ENCODE measurements at regions not wholly inside any gene's neighbourhood (a gene's known extent, or its start where the extent isn't known, plus 50 kb on each side); places are given as distances from the start of the nearest gene placed in this dataset.

- H3K4me3 ChIP-seq (ENCODE audit: low read depth in 1 of 2, low read length in 2 of 2): no peak overlapping the region
- no peaks in the 10 kb centered on the region for H3K27me3 ChIP-seq (ENCODE audit: low read depth, low read length)
- no peaks in the 10 kb centered on the region for H3K4me1 ChIP-seq (ENCODE audit: control insufficient read depth in 1 of 2, insufficient read depth in 2 of 2, low read length in 2 of 2)
- no peaks in the 10 kb centered on the region for H3K36me3 ChIP-seq (ENCODE audit: control insufficient read depth in 1 of 2, insufficient read depth in 2 of 2, low read length in 2 of 2)
- H3K27ac ChIP-seq (ENCODE audit: low read length): no peak overlapping the region
- H3K9me3 ChIP-seq (ENCODE audit: control insufficient read depth in 1 of 2, low read length in 2 of 2): no peaks in the 10 kb centered on the region
These were observed 341.1 kb downstream of the TGFB2 start for GRCh38 chr1:218686258-218686657.

DNA sequence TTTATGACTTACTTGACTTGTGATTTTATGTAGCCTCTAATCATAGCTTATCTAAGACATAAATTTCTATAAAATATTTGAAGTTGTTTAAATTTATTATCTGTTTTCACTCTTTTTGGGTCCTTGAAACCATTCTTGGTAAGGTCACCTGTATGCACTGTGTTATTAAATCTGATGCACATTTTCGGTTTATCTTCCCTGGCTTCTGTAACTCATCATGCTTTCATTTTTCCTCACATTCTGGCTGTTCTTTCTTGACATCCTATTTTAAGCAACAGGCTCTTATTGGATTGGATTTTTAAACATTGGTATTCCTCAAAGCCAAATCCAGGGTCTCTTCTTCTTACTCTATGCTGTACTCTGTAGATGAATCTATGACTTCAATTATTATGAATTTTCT, 341.6 kb downstream of the TGFB2 start:
- no peaks in the 10 kb centered on the region for H3K27me3 ChIP-seq (ENCODE audit: low read depth, low read length)
- no peaks in the 10 kb centered on the region for H3K4me1 ChIP-seq (ENCODE audit: control insufficient read depth in 1 of 2, insufficient read depth in 2 of 2, low read length in 2 of 2)
- H3K27ac ChIP-seq (ENCODE audit: low read length): no peak overlapping the region
- no peak overlapping the region for H3K4me3 ChIP-seq (ENCODE audit: low read depth in 1 of 2, low read length in 2 of 2)
- no peaks in the 10 kb centered on the region for H3K36me3 ChIP-seq (ENCODE audit: control insufficient read depth in 1 of 2, insufficient read depth in 2 of 2, low read length in 2 of 2)
- H3K9me3 ChIP-seq (ENCODE audit: control insufficient read depth in 1 of 2, low read length in 2 of 2): no peaks in the 10 kb centered on the region

GRCh38 chr1:218692808-218693207, 347.7 kb downstream of the TGFB2 start:
- H3K4me1 ChIP-seq (ENCODE audit: control insufficient read depth in 1 of 2, insufficient read depth in 2 of 2, low read length in 2 of 2): no peaks in the 10 kb centered on the region
- H3K36me3 ChIP-seq (ENCODE audit: control insufficient read depth in 1 of 2, insufficient read depth in 2 of 2, low read length in 2 of 2): no peaks in the 10 kb centered on the region

DNA sequence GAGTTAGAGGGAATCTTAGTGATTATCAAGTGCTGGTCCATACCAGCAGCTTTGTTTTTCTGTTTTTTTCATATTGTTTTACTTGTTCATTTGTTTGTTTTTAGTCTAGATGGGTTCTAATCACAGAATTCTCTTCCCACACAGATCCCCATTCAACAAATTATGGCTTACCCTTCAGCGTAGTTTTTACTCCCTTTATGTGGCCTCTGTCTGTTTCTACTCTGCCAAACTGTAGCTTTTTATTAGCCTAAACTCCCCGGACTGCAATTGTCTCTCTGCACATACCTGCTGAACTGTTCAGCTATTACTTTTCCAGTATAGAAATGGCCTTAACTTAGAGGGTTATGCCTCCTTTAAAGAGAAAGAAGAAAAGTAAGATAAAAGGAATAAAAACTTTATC, 348.5 kb downstream of the TGFB2 start:
- no peaks in the 10 kb centered on the region for H3K9me3 ChIP-seq (ENCODE audit: control insufficient read depth in 1 of 2, low read length in 2 of 2)
- no peak overlapping the region for H3K4me3 ChIP-seq (ENCODE audit: low read depth in 1 of 2, low read length in 2 of 2)
- H3K4me1 ChIP-seq (ENCODE audit: control insufficient read depth in 1 of 2, insufficient read depth in 2 of 2, low read length in 2 of 2): no peaks in the 10 kb centered on the region
- H3K27me3 ChIP-seq (ENCODE audit: low read depth, low read length): no peaks in the 10 kb centered on the region
- H3K27ac ChIP-seq (ENCODE audit: low read length): no peak overlapping the region
- no peaks in the 10 kb centered on the region for H3K36me3 ChIP-seq (ENCODE audit: control insufficient read depth in 1 of 2, insufficient read depth in 2 of 2, low read length in 2 of 2)

More at GRCh38 chr1:218692808-218693207, 347.7 kb downstream of the TGFB2 start:
- no peaks in the 10 kb centered on the region for H3K9me3 ChIP-seq (ENCODE audit: control insufficient read depth in 1 of 2, low read length in 2 of 2)
- no peak overlapping the region for H3K4me3 ChIP-seq (ENCODE audit: low read depth in 1 of 2, low read length in 2 of 2)
- no peaks in the 10 kb centered on the region for H3K27me3 ChIP-seq (ENCODE audit: low read depth, low read length)
- H3K27ac ChIP-seq (ENCODE audit: low read length): no peak overlapping the region

DNA sequence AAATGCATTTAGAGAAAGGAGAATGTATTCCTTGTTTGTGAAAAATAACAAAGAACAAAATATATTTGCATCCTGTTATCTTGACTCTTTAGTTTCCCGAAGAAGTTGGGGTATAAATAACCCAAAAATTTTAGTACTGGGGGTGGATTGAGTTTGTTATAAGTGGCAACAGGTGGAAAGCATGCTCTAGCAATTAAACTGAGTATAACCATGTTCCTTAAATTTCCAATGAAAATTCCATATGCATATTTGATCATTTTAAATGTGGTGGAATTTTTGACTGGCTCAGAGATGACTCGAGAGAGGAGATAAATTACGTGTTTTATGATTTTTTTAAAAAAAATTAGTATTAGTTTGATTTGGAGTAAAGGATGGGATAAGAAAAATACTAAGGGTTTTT, 348.9 kb downstream of the TGFB2 start:
- Histone ChIP-seq H3K9me3 (ENCODE audit: control insufficient read depth in 1 of 2, low read length in 2 of 2) (no peaks in the 10 kb centered on the region), H3K27ac (ENCODE audit: low read length) (no peak overlapping the region), H3K4me3 (ENCODE audit: low read depth in 1 of 2, low read length in 2 of 2) (no peak overlapping the region)

GRCh38 chr1:218694636-218695035, 349.5 kb downstream of the TGFB2 start:
- H3K4me3 ChIP-seq (ENCODE audit: low read depth in 1 of 2, low read length in 2 of 2): no peak overlapping the region
- H3K9me3 ChIP-seq (ENCODE audit: control insufficient read depth in 1 of 2, low read length in 2 of 2): no peaks in the 10 kb centered on the region
- H3K27me3 ChIP-seq (ENCODE audit: low read depth, low read length): no peaks in the 10 kb centered on the region
- H3K4me1 ChIP-seq (ENCODE audit: control insufficient read depth in 1 of 2, insufficient read depth in 2 of 2, low read length in 2 of 2): no peaks in the 10 kb centered on the region
- H3K27ac ChIP-seq (ENCODE audit: low read length): no peak overlapping the region
- no peaks in the 10 kb centered on the region for H3K36me3 ChIP-seq (ENCODE audit: control insufficient read depth in 1 of 2, insufficient read depth in 2 of 2, low read length in 2 of 2)

More for the DNA sequence above, 348.9 kb downstream of the TGFB2 start:
- no peaks in the 10 kb centered on the region for H3K4me1 ChIP-seq (ENCODE audit: control insufficient read depth in 1 of 2, insufficient read depth in 2 of 2, low read length in 2 of 2)
- no peaks in the 10 kb centered on the region for H3K36me3 ChIP-seq (ENCODE audit: control insufficient read depth in 1 of 2, insufficient read depth in 2 of 2, low read length in 2 of 2)
- H3K27me3 ChIP-seq (ENCODE audit: low read depth, low read length): no peaks in the 10 kb centered on the region

GRCh38 chr1:218695525-218695924, 350.4 kb downstream of the TGFB2 start:
- no peak overlapping the region for H3K27ac ChIP-seq (ENCODE audit: low read length)
- H3K4me3 ChIP-seq (ENCODE audit: low read depth in 1 of 2, low read length in 2 of 2): no peak overlapping the region
- H3K27me3 ChIP-seq (ENCODE audit: low read depth, low read length): no peaks in the 10 kb centered on the region
- H3K36me3 ChIP-seq (ENCODE audit: control insufficient read depth in 1 of 2, insufficient read depth in 2 of 2, low read length in 2 of 2): no peaks in the 10 kb centered on the region
- H3K9me3 ChIP-seq (ENCODE audit: control insufficient read depth in 1 of 2, low read length in 2 of 2): no peaks in the 10 kb centered on the region
- no peaks in the 10 kb centered on the region for H3K4me1 ChIP-seq (ENCODE audit: control insufficient read depth in 1 of 2, insufficient read depth in 2 of 2, low read length in 2 of 2)

DNA sequence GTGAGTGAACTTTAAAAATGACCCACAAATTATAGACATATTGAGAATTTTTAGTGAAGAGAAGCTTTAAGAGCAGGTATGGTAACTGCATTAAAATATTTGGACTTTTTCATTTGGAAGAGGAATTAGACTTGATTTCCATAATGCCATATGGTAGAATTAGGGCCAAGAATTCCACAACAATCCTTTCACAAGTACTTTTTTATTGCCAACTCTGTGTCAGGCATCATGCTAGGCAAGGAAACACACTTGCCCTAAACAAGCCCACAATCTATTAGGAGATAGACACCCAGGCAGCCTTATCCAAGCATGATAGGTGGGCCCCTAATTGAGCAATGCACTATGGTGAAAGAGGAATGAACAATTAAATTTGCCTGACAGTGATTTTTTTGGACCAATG, 353.0 kb downstream of the TGFB2 start:
- Histone ChIP-seq H3K27me3 (ENCODE audit: low read depth, low read length) (no peaks in the 10 kb centered on the region), H3K27ac (ENCODE audit: low read length) (no peak overlapping the region), H3K4me3 (ENCODE audit: low read depth in 1 of 2, low read length in 2 of 2) (no peak overlapping the region), H3K4me1 (ENCODE audit: control insufficient read depth in 1 of 2, insufficient read depth in 2 of 2, low read length in 2 of 2) (no peaks in the 10 kb centered on the region), H3K9me3 (ENCODE audit: control insufficient read depth in 1 of 2, low read length in 2 of 2) (no peaks in the 10 kb centered on the region), H3K36me3 (ENCODE audit: control insufficient read depth in 1 of 2, insufficient read depth in 2 of 2, low read length in 2 of 2) (no peaks in the 10 kb centered on the region)

DNA sequence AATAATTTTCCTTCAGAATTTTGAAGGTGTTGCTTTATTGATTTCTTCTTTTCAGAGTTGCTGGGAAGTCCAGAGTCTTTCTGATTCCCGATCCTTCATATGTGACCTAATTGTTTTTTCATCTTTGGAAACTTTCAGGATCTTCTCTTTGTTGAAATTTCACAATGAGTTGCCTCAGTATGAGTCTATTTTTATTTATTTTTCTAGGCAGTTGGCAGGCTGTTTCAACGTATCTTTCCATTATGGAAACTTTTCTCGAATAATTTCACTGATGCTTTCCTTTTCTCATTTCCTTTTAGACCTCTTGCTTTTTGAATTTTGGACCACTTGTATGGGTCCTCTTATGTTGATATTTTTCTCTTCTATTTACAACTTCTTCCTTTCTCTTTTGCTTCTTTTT, 354.3 kb downstream of the TGFB2 start:
- Histone ChIP-seq H3K36me3 (ENCODE audit: control insufficient read depth in 1 of 2, insufficient read depth in 2 of 2, low read length in 2 of 2) (no peaks in the 10 kb centered on the region), H3K4me3 (ENCODE audit: low read depth in 1 of 2, low read length in 2 of 2) (no peak overlapping the region), H3K4me1 (ENCODE audit: control insufficient read depth in 1 of 2, insufficient read depth in 2 of 2, low read length in 2 of 2) (no peaks in the 10 kb centered on the region), H3K9me3 (ENCODE audit: control insufficient read depth in 1 of 2, low read length in 2 of 2) (no peaks in the 10 kb centered on the region), H3K27me3 (ENCODE audit: low read depth, low read length) (no peaks in the 10 kb centered on the region), H3K27ac (ENCODE audit: low read length) (no peak overlapping the region)

- Histone ChIP-seq H3K36me3 (ENCODE audit: control insufficient read depth in 1 of 2, insufficient read depth in 2 of 2, low read length in 2 of 2) (no peaks in the 10 kb centered on the region), H3K27ac (ENCODE audit: low read length) (no peak overlapping the region), H3K4me3 (ENCODE audit: low read depth in 1 of 2, low read length in 2 of 2) (no peak overlapping the region), H3K9me3 (ENCODE audit: control insufficient read depth in 1 of 2, low read length in 2 of 2) (no peaks in the 10 kb centered on the region), H3K4me1 (ENCODE audit: control insufficient read depth in 1 of 2, insufficient read depth in 2 of 2, low read length in 2 of 2) (no peaks in the 10 kb centered on the region), H3K27me3 (ENCODE audit: low read depth, low read length) (no peaks in the 10 kb centered on the region)
These were observed 354.7 kb downstream of the TGFB2 start for GRCh38 chr1:218699865-218700264.

GRCh38 chr1:218700666-218701065, 355.5 kb downstream of the TGFB2 start:
- no peak overlapping the region for H3K27ac ChIP-seq (ENCODE audit: low read length)
- H3K36me3 ChIP-seq (ENCODE audit: control insufficient read depth in 1 of 2, insufficient read depth in 2 of 2, low read length in 2 of 2): no peaks in the 10 kb centered on the region
- no peak overlapping the region for H3K4me3 ChIP-seq (ENCODE audit: low read depth in 1 of 2, low read length in 2 of 2)
- H3K4me1 ChIP-seq (ENCODE audit: control insufficient read depth in 1 of 2, insufficient read depth in 2 of 2, low read length in 2 of 2): no peaks in the 10 kb centered on the region
- H3K9me3 ChIP-seq (ENCODE audit: control insufficient read depth in 1 of 2, low read length in 2 of 2): no peaks in the 10 kb centered on the region
- no peaks in the 10 kb centered on the region for H3K27me3 ChIP-seq (ENCODE audit: low read depth, low read length)

- no peaks in the 10 kb centered on the region for H3K9me3 ChIP-seq (ENCODE audit: control insufficient read depth in 1 of 2, low read length in 2 of 2)
- no peaks in the 10 kb centered on the region for H3K36me3 ChIP-seq (ENCODE audit: control insufficient read depth in 1 of 2, insufficient read depth in 2 of 2, low read length in 2 of 2)
These were observed 356.0 kb downstream of the TGFB2 start for GRCh38 chr1:218701131-218701530.

More at GRCh38 chr1:218701131-218701530, 356.0 kb downstream of the TGFB2 start:
- no peak overlapping the region for H3K27ac ChIP-seq (ENCODE audit: low read length)
- H3K4me3 ChIP-seq (ENCODE audit: low read depth in 1 of 2, low read length in 2 of 2): no peak overlapping the region
- H3K4me1 ChIP-seq (ENCODE audit: control insufficient read depth in 1 of 2, insufficient read depth in 2 of 2, low read length in 2 of 2): no peaks in the 10 kb centered on the region
- no peaks in the 10 kb centered on the region for H3K27me3 ChIP-seq (ENCODE audit: low read depth, low read length)
